H1 (cell line): ENCODE measurements at regions not wholly inside any gene's neighbourhood (a gene's known extent, or its start where the extent isn't known, plus 50 kb on each side); places are given as distances from the start of the nearest gene placed in this dataset.

Experiments
- MAFK ChIP-seq: IDR thresholded peaks from 2 replicates; pipeline ENCODE4 v1.6.1; 2012; ENCODE audit warnings: low read depth, mild to moderate bottlenecking, improper control_type of control experiment, low read length
- NRF1 ChIP-seq: IDR thresholded peaks from 2 replicates; pipeline ENCODE4 v1.6.1; 2011; ENCODE audit warnings: mild to moderate bottlenecking, low read depth, low read length, improper control_type of control experiment
- POLR2AphosphoS5 ChIP-seq: IDR thresholded peaks from 2 replicates; pipeline ENCODE4 v1.6.1; 2011; ENCODE audit warnings: low read depth, low read length
- SIN3A ChIP-seq, 2 experiments: IDR thresholded peaks in 1 of 2; conservative IDR thresholded peaks in 1 of 2; 2 replicates each; pipeline ENCODE4 v1.6.1; 2011 to 2012; ENCODE audit warnings: low read length in 2 of 2, improper control_type of control experiment in 1 of 2, low read depth in 1 of 2, mild to moderate bottlenecking in 1 of 2
- TAF7 ChIP-seq: optimal IDR thresholded peaks from 2 replicates; pipeline ENCODE3; 2011; ENCODE audit warnings: low read depth, mild to moderate bottlenecking, inconsistent platforms, low read length, moderate library complexity, borderline replicate concordance
- TF ChIP-seq, protein P1 (sequence below), 3 experiments: IDR thresholded peaks; 1 replicate in 2 of 3; 2 replicates in 1 of 3; pipeline versions ENCODE4 v1.5.1 to v1.6.1; 2011; ENCODE audit warnings: low read length in 3 of 3, mild to moderate bottlenecking in 3 of 3, inconsistent platforms in 2 of 3, low read depth in 1 of 3, moderate library complexity in 1 of 3; ENCODE audit not compliant: insufficient read depth in 1 of 3; ENCODE audit errors: control extremely low read depth in 1 of 3

DNA sequence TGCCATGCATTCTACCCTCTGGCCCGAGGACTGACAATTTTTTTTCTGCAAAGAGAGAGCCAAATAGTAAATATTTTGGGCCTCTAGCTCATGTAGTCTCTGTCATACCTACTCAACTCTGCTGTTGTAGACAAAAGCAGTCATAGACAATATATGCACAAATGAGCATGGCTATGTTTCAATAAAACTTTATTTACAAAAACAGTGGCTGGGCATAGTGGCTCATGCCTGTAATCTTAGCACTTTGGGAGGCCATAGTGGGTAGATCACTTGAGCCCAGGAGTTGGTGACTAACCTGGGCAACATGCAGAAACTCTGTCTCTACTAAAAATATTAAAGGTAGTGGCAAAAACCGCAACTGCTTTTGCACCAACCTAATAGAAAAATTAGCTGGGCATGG, 153.7 kb upstream of the BTG1 start:
- TF ChIP-seq NRF1: no peak
- TF ChIP-seq, protein P1, sequence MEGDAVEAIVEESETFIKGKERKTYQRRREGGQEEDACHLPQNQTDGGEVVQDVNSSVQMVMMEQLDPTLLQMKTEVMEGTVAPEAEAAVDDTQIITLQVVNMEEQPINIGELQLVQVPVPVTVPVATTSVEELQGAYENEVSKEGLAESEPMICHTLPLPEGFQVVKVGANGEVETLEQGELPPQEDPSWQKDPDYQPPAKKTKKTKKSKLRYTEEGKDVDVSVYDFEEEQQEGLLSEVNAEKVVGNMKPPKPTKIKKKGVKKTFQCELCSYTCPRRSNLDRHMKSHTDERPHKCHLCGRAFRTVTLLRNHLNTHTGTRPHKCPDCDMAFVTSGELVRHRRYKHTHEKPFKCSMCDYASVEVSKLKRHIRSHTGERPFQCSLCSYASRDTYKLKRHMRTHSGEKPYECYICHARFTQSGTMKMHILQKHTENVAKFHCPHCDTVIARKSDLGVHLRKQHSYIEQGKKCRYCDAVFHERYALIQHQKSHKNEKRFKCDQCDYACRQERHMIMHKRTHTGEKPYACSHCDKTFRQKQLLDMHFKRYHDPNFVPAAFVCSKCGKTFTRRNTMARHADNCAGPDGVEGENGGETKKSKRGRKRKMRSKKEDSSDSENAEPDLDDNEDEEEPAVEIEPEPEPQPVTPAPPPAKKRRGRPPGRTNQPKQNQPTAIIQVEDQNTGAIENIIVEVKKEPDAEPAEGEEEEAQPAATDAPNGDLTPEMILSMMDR (IDR thresholded peaks at IDR 0.05; ENCODE audit: control extremely low read depth in 1 of 3, insufficient read depth in 1 of 3, low read depth in 1 of 3, low read length in 3 of 3): no peak
- TF ChIP-seq POLR2AphosphoS5: no peak
- no peak for TF ChIP-seq TAF7
- no peak for TF ChIP-seq MAFK
- no peak for TF ChIP-seq SIN3A (conservative IDR thresholded peaks at IDR 0.05 in 1 of 2, IDR thresholded peaks at IDR 0.05 in 1 of 2; ENCODE audit: low read depth in 1 of 2, low read length in 2 of 2)
